ENCODE measurements at regions not wholly inside any gene's neighbourhood (a gene's known extent, or its start where the extent isn't known, plus 50 kb on each side); places are given as distances from the start of the nearest gene placed in this dataset.

GRCh38 chr1:37130221-37130948 is 96.1 kb upstream of the GRIK3 start:
- DNase-seq (ENCODE audit: low spot score), result no peak

DNA sequence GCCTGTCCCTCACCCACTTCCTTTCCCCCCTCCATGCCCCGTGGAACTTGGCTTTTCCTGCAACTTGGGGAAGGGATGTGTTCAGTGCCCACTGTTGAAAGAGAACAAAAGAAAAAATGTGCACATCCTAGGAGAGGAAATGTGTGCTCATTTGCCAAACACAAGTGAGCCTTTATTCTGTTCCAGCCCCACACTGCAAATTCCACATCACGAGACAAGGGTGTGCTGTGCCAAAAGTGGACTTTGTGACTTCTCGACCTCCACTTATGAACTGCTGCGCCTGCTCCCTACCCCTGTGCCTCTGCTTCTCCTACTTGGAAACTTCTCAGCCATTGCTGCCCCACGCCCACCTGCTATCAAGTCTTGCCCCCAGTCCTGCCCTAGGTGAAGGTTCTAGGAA is 97.0 kb upstream of the GRIK3 start:
- DNase-seq (ENCODE audit: low spot score), result no peak

DNA sequence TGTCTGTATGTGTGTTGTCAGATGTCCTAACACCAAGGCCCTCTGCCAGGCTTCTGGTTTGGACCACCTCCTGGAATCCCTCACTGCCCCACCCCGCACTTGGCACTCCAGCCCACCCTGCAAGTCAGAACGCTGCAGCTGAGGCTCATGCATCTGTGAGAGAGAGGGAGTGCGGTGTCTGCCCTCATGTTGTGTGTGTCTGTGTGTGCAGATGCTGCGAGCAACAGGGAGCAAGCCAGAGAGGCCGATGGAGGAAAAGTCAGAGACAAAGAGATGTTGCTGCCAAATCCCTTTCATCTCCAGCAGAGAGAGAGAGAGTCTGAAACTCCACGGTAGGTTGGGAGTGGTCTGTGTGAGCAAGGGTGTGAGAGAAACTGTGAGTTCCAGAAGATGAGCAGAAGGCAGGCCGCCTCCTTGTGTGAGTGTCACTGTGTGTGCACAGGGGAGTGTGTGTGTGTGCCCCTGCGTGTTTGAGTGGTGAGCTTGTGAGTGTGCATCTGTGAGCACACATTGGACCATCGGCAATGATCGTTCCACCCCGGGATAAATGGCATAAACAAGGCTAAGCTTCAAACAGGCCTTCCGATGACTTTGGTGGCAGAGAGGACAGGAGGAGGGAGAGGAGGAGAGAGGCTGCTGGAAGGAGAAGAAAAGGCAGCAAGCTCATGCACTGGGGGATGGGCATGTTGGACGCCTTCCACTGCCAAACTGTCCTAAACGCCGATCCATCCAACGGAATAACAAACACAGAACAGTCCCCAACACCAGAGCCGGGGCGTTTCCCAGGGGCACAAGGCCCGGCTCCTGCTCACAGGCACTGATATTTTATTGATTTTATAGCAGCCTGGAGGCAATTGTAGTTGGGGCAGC is 99.2 kb upstream of the GRIK3 start:
- no peak for DNase-seq (ENCODE audit: low spot score)

DNA sequence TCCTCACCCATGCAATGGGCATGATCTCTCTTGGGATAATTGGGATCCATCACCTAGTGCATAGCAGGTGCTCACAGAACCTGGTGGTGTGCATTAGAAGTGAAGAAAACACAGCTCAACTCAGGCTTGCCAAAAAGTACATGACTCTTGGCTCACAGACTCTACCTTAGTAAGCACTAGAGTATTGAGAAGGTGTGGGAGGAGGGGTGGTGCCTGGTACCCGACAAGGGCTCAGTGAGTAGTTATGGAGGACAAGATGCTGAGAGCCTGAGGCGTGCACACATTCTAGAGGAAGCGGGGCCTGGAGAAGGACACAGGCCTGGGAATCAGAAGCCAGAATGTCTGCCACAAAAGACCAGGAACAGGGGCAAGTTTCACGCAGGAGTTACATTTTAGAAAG is 100.3 kb upstream of the GRIK3 start:
- no peak for DNase-seq (ENCODE audit: low spot score)

DNA sequence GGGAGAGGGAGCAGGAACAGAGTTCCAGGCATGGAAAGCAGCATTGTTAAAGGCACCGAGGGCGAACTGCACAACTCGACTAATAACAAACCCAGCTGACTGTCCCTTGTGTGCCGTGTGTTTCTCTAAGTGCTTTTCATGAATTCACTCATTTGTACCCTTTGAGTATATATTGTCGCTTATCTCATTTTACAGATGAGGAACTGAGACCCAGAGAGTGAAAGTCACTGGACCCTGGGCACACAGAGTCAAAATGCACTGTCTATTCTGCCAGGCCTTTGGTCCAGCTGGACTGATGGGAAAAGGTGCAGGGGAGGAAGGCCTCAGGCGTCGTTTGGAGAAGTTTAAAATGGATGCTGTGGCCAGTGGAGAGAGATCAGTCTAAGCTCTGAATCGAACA is 100.7 kb upstream of the GRIK3 start:
- DNase-seq (ENCODE audit: low spot score), result no peak

DNA sequence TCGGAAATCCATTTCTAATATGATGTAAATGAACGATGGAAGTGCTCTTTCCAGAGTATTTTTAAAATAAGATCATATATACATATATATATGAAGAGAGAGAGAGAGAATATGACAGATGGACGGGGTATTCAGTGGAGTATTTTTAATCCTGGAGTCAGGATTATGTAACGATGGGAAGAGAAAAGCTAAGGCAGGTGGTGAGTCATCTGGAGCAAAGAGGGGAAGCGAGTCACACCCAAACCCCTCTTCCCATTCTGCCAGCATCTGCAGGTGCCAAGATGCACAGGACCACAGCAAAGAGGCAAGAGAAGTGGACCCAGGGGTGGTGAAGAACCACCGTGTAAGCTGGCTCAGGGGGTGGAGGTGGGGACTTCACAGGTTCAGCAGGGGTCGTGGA is 102.7 kb upstream of the GRIK3 start:
- no peak for DNase-seq (ENCODE audit: low spot score)

- no peak for DNase-seq (ENCODE audit: low spot score)
Measured at GRCh38 chr1:37137601-37138000, 103.3 kb upstream of the GRIK3 start.

DNA sequence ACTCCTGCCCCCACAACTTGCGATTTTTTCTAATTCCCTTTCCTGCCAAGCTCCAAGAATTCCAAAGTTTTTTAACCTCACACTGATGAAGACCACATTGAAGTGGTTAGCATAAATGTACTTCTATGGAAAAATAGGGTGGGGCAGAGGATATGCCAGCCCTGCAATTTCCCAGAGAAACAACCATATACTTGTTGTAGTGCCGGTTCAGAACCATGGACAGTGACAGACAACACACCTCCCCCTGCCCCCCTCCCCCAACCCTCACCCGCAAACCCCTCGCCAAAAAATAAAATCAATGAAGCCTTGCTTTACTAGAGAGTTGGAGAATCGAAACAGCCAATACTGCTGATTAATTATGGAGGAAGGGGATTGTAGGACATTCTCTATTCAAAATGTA is 109.5 kb upstream of the GRIK3 start:
- no peak for DNase-seq (ENCODE audit: low spot score)

DNA sequence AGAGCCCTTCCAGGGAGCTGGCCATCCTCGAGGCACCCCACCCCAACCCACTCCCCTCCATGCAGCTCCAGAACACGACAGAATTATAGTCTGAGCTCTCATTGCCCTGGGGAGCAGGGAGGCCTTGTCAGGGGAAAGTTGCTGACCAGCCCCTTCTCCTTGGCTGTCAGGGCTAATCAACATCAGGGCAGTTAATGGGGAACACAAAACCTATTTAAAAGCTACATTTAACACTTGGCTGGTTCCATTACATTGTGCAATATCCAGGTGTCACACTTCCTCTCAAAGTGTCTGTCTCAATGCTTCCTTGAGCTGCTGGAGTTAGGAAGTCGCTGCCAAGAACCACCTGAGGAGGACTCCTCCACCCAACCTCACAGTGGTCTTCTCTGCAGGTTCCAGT is 111.8 kb upstream of the GRIK3 start:
- DNase-seq (ENCODE audit: low spot score), result no peak

DNA sequence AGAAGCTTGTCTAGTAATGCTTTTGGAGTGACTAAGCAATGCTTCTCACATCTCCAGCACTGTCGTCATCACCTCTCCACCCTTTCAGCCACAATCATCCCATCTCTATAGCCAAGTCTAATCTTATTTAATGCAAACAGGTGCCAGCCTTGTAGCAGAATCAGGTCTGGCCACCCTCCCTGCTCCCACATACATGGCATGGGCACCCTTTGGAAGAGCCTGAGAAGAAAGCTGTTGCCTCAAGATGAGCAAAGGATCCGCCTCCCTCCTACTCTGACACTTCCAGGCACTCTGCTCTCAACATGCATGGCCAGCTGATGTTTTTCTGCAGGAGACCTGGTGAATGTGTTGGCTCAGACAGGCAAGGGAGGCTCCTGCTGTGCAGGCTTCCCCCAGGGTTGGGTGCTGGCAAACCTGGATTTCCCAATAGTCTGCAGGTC is 113.1 kb upstream of the GRIK3 start:
- DNase-seq (ENCODE audit: low spot score), result no peak

DNA sequence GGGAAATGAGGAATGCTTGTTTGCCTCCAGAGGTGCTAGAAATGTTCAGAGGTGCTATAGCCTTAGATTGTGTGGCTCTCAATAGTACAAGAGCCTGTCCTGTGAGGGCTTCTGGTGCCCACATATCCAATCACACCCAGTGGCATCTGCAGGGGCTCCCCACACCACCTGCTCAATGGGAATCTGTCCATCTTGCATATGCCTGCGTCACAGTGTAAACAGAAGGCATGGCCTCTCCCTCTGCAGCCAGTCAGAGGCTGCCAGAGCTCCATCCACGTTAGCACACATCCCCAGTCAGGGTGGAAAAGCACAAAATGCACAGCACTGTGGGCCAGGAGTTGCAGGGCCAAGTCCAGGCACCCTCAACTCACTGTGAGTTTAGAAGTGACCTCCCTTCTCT is 113.6 kb upstream of the GRIK3 start:
- DNase-seq (ENCODE audit: low spot score), result no peak

DNA sequence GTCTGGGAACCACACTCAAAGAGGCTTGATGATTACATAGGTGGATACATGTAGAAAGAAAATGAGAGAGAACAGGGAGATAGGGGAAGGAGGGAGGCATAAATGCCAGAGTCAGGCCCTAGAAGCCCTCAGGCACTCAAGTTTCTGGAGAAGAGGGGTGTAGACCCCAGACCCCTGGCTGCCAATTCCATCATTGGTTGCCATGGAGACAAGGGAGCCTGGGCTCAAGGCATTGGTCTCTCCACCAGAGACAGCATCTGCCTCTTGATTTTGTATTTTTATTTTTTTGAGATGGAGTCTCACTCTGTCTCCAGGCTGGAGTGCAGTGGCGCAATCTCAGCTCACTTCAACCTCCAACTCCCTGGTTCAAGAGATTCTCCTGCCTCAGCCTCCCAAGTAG is 114.3 kb upstream of the GRIK3 start:
- no peak for DNase-seq (ENCODE audit: low spot score)

- no peak for DNase-seq (ENCODE audit: low spot score)
Measured at GRCh38 chr1:37149296-37149695, 115.0 kb upstream of the GRIK3 start.

DNA sequence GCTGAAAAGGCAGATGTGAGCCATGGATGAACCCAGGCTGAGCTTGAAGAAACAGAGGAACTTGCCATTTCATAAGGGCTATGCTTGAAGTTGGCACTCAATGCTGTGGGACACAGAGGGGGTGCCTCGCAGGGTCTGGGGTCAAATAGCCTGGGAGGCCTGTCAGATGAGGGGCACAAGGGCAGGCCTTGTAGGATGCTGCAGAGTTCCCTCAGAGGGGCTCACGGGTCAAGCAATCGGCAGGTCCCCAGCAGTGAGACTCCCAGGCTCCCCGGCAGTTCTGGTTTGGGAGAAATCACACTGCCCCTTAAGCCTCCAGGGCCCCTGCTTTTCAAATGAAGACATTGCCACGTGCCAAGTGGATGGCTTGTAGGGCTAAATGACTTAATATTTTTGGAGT is 116.7 kb upstream of the GRIK3 start:
- no peak for DNase-seq (ENCODE audit: low spot score)

DNA sequence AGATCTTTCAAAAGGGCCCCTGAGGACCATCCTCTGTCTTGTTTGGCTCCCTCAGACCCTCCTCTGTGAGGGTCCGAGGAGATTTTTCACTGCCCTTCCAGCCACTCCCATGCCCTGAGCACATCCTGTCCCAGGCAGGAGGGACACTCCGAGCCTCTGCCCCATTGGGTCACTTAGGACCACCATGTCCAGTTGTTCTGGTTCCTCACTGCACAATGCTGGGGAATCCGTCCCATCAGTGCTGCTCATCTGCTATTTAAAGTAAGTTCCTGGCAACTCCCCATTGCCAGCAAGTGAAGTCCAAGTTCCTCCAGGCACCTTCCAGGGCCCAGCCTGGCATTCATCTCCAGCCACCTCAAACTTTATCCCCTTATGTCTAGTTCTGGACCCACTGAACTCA is 117.5 kb upstream of the GRIK3 start:
- DNase-seq (ENCODE audit: low spot score), result no peak

- no peak for DNase-seq (ENCODE audit: low spot score)
Measured at GRCh38 chr1:37152491-37152890, 118.2 kb upstream of the GRIK3 start.

- no peak for DNase-seq (ENCODE audit: low spot score)
Measured at GRCh38 chr1:37153116-37154100, 119.1 kb upstream of the GRIK3 start.

DNA sequence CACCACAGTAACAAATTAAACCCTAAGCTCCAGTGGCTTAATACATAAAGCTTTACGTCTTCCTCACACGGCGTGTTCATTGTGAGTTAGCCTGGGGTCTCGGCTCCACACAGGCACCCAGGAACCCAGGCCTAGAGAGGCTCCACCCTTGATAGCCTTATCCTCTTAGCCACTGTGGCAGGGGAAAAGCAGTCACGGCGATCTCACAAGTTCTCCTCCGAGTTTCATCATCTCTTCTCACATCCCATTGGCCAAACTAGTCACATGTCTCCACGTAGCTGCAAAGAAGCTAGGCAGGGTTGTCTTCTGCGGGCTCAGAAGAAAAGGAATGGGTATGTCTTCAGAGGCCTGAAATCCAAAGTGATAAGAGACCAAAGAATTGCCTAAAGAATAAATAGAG is 122.3 kb upstream of the GRIK3 start:
- no peak for DNase-seq (ENCODE audit: low spot score)

DNA sequence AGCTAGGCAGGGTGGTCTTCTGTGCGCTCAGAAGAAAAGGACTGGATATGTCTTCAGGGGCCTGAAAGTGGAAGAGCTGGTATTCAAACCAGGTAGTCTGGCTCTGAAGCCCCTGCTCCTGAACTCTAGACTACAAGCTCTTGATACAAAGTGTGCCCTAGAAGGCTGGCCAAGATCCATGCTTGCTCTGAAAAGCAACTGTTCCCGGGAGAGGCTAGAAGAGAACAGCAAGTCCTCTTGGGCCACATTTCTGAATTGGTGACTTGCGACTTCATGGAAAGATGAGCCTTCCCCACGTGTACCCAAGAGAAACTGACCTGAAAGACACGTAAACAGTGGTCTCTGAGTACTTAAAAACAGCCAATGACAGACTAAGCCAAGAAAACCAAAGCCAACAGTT is 123.3 kb upstream of the GRIK3 start:
- no peak for DNase-seq (ENCODE audit: low spot score)

- no peak for DNase-seq (ENCODE audit: low spot score)
Measured at GRCh38 chr1:37158113-37158749, 123.9 kb upstream of the GRIK3 start.

DNA sequence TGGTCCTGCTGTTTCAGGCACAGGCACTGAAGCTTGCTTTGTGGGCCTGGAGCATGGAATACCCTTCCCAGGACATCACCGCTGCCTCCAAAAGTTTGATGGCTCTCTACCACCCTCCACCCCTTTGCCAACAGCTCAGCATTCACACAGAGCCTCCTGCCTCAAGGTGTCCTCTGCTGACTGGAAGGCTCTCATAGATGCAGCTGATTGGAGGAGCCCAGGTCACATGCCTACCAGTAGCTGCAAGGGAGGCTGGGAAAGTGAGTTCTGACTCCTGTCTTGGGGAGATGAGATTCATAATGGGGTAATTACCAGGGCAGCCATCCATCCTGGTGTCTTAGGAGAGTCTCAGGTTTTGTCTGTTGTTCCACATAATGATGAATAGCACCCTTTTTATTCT is 124.8 kb upstream of the GRIK3 start:
- no peak for DNase-seq (ENCODE audit: low spot score)

DNA sequence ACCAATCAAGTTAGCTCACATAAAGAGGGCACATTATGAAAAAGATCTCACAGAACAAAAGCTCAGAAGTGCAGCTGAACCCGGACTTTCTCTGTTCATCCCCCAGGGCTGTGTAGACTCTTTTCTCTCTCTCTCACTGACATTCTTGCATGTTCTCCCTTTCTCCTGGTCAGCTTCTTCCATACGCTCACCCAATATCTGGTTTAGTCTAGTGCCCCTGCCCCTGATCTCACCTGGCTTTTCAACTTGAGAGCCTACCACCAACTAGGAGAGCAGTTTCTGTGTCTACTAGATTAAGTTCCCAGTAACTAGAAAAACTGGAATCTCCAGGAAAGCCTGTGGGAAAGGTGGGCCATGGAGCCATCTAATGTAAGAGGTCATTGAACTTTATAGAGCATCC is 126.9 kb upstream of the GRIK3 start:
- DNase-seq (ENCODE audit: low spot score), result no peak
